ENCODE measurements at regions not wholly inside any gene's neighbourhood (a gene's known extent, or its start where the extent isn't known, plus 50 kb on each side); places are given as distances from the start of the nearest gene placed in this dataset.

GRCh38 chr2:23292024-23292423, 93.0 kb upstream of the KLHL29 start:
- no peak for DNase-seq (ENCODE audit: low read depth)

- no peak for DNase-seq (ENCODE audit: low read depth)
Observed at GRCh38 chr2:23293063-23293462, 91.9 kb upstream of the KLHL29 start.

- DNase-seq (ENCODE audit: low read depth) = no peak
Observed at GRCh38 chr2:23293731-23294130, 91.2 kb upstream of the KLHL29 start.

GRCh38 chr2:23294238-23294637, 90.7 kb upstream of the KLHL29 start:
- no peak for DNase-seq (ENCODE audit: low read depth)

GRCh38 chr2:23296691-23297090, 88.3 kb upstream of the KLHL29 start:
- DNase-seq (ENCODE audit: low read depth) = no peak

GRCh38 chr2:23297112-23297511, 87.9 kb upstream of the KLHL29 start:
- DNase-seq (ENCODE audit: low read depth) = no peak

GRCh38 chr2:23298551-23298950, 86.4 kb upstream of the KLHL29 start:
- no peak for DNase-seq (ENCODE audit: low read depth)

GRCh38 chr2:23299476-23300195, 85.3 kb upstream of the KLHL29 start:
- no peak for DNase-seq (ENCODE audit: low read depth)

- DNase-seq (ENCODE audit: low read depth) = no peak
Observed at GRCh38 chr2:23301136-23301535, 83.8 kb upstream of the KLHL29 start.

GRCh38 chr2:23302591-23302990, 82.4 kb upstream of the KLHL29 start:
- DNase-seq (ENCODE audit: low read depth) = no peak

GRCh38 chr2:23306401-23306800, 78.6 kb upstream of the KLHL29 start:
- no peak for DNase-seq (ENCODE audit: low read depth)

- no peak for DNase-seq (ENCODE audit: low read depth)
Observed at GRCh38 chr2:23311186-23311585, 73.8 kb upstream of the KLHL29 start.

GRCh38 chr2:23312996-23313606, 71.9 kb upstream of the KLHL29 start:
- DNase-seq (ENCODE audit: low read depth) = no peak

- DNase-seq (ENCODE audit: low read depth) = no peak
Observed at GRCh38 chr2:23314687-23315086, 70.3 kb upstream of the KLHL29 start.

GRCh38 chr2:23320058-23320457, 64.9 kb upstream of the KLHL29 start:
- DNase-seq (ENCODE audit: low read depth) = no peak

- no peak for DNase-seq (ENCODE audit: low read depth)
Observed at GRCh38 chr2:23321751-23322150, 63.2 kb upstream of the KLHL29 start.

GRCh38 chr2:23322567-23323197, 62.3 kb upstream of the KLHL29 start:
- DNase-seq (ENCODE audit: low read depth) = no peak

GRCh38 chr2:23323198-23323916, 61.6 kb upstream of the KLHL29 start:
- no peak for DNase-seq (ENCODE audit: low read depth)

GRCh38 chr2:23323917-23324680, 60.9 kb upstream of the KLHL29 start:
- no peak for DNase-seq (ENCODE audit: low read depth)

- no peak for DNase-seq (ENCODE audit: low read depth)
Observed at GRCh38 chr2:23326330-23326729, 58.6 kb upstream of the KLHL29 start.

- no peak for DNase-seq (ENCODE audit: low read depth)
Observed at GRCh38 chr2:23327416-23327815, 57.6 kb upstream of the KLHL29 start.

- no peak for DNase-seq (ENCODE audit: low read depth)
Observed at GRCh38 chr2:23327887-23328286, 57.1 kb upstream of the KLHL29 start.

All from non-pigmented ciliary epithelial cell (primary cell).